Gastroesophageal sphincter (tissue), 3 donors: ENCODE measurements at regions not wholly inside any gene's neighbourhood (a gene's known extent, or its start where the extent isn't known, plus 50 kb on each side); places are given as distances from the start of the nearest gene placed in this dataset.

Experiments
- CTCF ChIP-seq, 4 experiments: fragments of 200-600 bp in 2 of 4; fragments of 450-650 bp in 2 of 4; sonication (generic) in 1 of 4; IDR thresholded peaks; one replicate each; pipeline ENCODE4 v1.5.1; 2017 to 2019; ENCODE audit warnings: antibody characterized with exemption in 4 of 4, mild to moderate bottlenecking in 2 of 4, moderate library complexity in 2 of 4
- POLR2A ChIP-seq, 2 donors: fragments of 450-650 bp; IDR thresholded peaks; one replicate each; pipeline ENCODE4 v1.6.1; 2017; ENCODE audit warnings: antibody characterized with exemption in 2 of 2, mild to moderate bottlenecking in 2 of 2, moderate library complexity in 1 of 2

DNA sequence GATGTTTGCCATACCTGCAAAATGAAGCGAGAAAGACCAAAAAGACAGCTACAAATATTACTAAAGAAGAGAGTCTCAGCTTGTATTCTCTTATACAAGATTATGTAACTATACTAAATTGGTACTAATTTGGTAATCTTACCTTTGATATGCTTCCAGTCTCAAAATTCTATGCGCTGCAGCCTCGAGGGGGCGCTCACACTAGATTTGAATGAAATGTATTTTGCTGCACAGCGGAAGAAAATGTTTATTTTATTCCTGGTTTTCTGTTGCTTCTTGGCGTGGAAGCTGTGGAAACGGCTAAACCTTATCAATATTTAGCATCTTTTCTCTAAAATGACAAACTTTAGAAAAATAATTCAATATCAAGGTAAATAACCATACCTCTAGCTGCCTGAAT, 267.0 kb upstream of the NUDT12 start:
- TF ChIP-seq CTCF (IDR thresholded peaks at IDR 0.05) (no peak), POLR2A (IDR thresholded peaks at IDR 0.05) (no peak)
